Brain pericyte (primary cell): ENCODE measurements at regions not wholly inside any gene's neighbourhood (a gene's known extent, or its start where the extent isn't known, plus 50 kb on each side); places are given as distances from the start of the nearest gene placed in this dataset.
"Not testable (repeated sequence)": the region's sequence is repeated elsewhere in the genome, so short reads cannot be mapped to it uniquely, and the experiment has no call there.

Experiments used
- DNase-seq: peaks from one replicate; pipeline ENCODE4 v3.0.0-alpha.2; 2012; ENCODE audit warnings: low read depth, low spot score

GRCh38 chr6:144919560-144919959, 634.4 kb downstream of the UTRN start:
- DNase-seq: no peak

- no peak for DNase-seq
Measured at GRCh38 chr6:144920391-144920961, 635.3 kb downstream of the UTRN start.

- no peak for DNase-seq
Measured at GRCh38 chr6:144921206-144921975, 636.3 kb downstream of the UTRN start.

GRCh38 chr6:144922120-144922722, 637.1 kb downstream of the UTRN start:
- DNase-seq: no peak

- DNase-seq: not testable (repeated sequence)
Measured at GRCh38 chr6:144922771-144923490, 637.8 kb downstream of the UTRN start.

- DNase-seq: not testable (repeated sequence)
Measured at GRCh38 chr6:144923491-144923787, 638.3 kb downstream of the UTRN start.

GRCh38 chr6:144928847-144929246, 643.7 kb downstream of the UTRN start:
- DNase-seq: no peak

GRCh38 chr6:144929262-144929661, 644.1 kb downstream of the UTRN start:
- no peak for DNase-seq

- DNase-seq: no peak
Measured at GRCh38 chr6:144931172-144932035, 646.3 kb downstream of the UTRN start.

- DNase-seq: no peak
Measured at GRCh38 chr6:144932621-144933020, 647.5 kb downstream of the UTRN start.

- DNase-seq: no peak
Measured at GRCh38 chr6:144935181-144935580, 650.0 kb downstream of the UTRN start.

GRCh38 chr6:144935661-144936060, 650.5 kb downstream of the UTRN start:
- no peak for DNase-seq

- no peak for DNase-seq
Measured at GRCh38 chr6:144936764-144937163, 651.6 kb downstream of the UTRN start.

GRCh38 chr6:144939921-144940320, 654.8 kb downstream of the UTRN start:
- DNase-seq: no peak

- DNase-seq: no peak
Measured at GRCh38 chr6:144944106-144944505, 659.0 kb downstream of the UTRN start.

GRCh38 chr6:144947398-144947976, 662.4 kb downstream of the UTRN start:
- DNase-seq: no peak

GRCh38 chr6:144951730-144952437, 666.7 kb downstream of the UTRN start:
- DNase-seq: no peak

GRCh38 chr6:144952456-144953240, 667.5 kb downstream of the UTRN start:
- no peak for DNase-seq

- DNase-seq: no peak
Measured at GRCh38 chr6:144953552-144954240, 668.6 kb downstream of the UTRN start.
